CD4-positive, alpha-beta T cell treated with Interferon gamma for 1 hour (primary cell): ENCODE measurements at regions not wholly inside any gene's neighbourhood (a gene's known extent, or its start where the extent isn't known, plus 50 kb on each side); places are given as distances from the start of the nearest gene placed in this dataset.

Experiments
- DNase-seq: peaks from one replicate; pipeline ENCODE4 v3.0.0-alpha.2; 2020

GRCh38 chr1:208298593-208299269 lies 54.5 kb upstream of the PLXNA2 start:
- no peak for DNase-seq

- DNase-seq = no peak
Observed at GRCh38 chr1:208300084-208300770, 56.0 kb upstream of the PLXNA2 start.

GRCh38 chr1:208302699-208303238 lies 58.6 kb upstream of the PLXNA2 start:
- no peak for DNase-seq

GRCh38 chr1:208303743-208304712 lies 59.8 kb upstream of the PLXNA2 start:
- no peak for DNase-seq

- no peak for DNase-seq
Observed at GRCh38 chr1:208308221-208308620, 64.0 kb upstream of the PLXNA2 start.

- no peak for DNase-seq
Observed at GRCh38 chr1:208309771-208310170, 65.6 kb upstream of the PLXNA2 start.

GRCh38 chr1:208312706-208313105 lies 68.5 kb upstream of the PLXNA2 start:
- DNase-seq = no peak

GRCh38 chr1:208314431-208314830 lies 70.2 kb upstream of the PLXNA2 start:
- DNase-seq = no peak

GRCh38 chr1:208318150-208318734 lies 74.1 kb upstream of the PLXNA2 start:
- DNase-seq = no peak

- DNase-seq = no peak
Observed at GRCh38 chr1:208324005-208324404, 79.8 kb upstream of the PLXNA2 start.

GRCh38 chr1:208326033-208326432 lies 81.8 kb upstream of the PLXNA2 start:
- DNase-seq = no peak

GRCh38 chr1:208329300-208329699 lies 85.1 kb upstream of the PLXNA2 start:
- DNase-seq = no peak

- no peak for DNase-seq
Observed at GRCh38 chr1:208332036-208332773, 88.0 kb upstream of the PLXNA2 start.

- no peak for DNase-seq
Observed at GRCh38 chr1:208332774-208333126, 88.6 kb upstream of the PLXNA2 start.

GRCh38 chr1:208333676-208334075 lies 89.5 kb upstream of the PLXNA2 start:
- no peak for DNase-seq

GRCh38 chr1:208335371-208336136 lies 91.4 kb upstream of the PLXNA2 start:
- no peak for DNase-seq

GRCh38 chr1:208336137-208336518 lies 91.9 kb upstream of the PLXNA2 start:
- DNase-seq = no peak

- no peak for DNase-seq
Observed at GRCh38 chr1:208339911-208340310, 95.7 kb upstream of the PLXNA2 start.

GRCh38 chr1:208343226-208343625 lies 99.0 kb upstream of the PLXNA2 start:
- DNase-seq = no peak

- DNase-seq = no peak
Observed at GRCh38 chr1:208344202-208344857, 100.1 kb upstream of the PLXNA2 start.

GRCh38 chr1:208347191-208347590 lies 103.0 kb upstream of the PLXNA2 start:
- DNase-seq = no peak
